WTC11 (cell line): ENCODE measurements at regions not wholly inside any gene's neighbourhood (a gene's known extent, or its start where the extent isn't known, plus 50 kb on each side); places are given as distances from the start of the nearest gene placed in this dataset.

ENCODE experiments used
- ATF2 ChIP-seq: sonication (generic); formaldehyde crosslinking; IDR thresholded peaks from 2 replicates; pipeline ENCODE4 v1.8.1; 2022; ENCODE audit warnings: low read depth, missing genetic modification reagents, borderline replicate concordance
- NFE2L1 ChIP-seq: sonication (generic); formaldehyde crosslinking; IDR thresholded peaks from 2 replicates; pipeline ENCODE4 v1.8.1; 2023; ENCODE audit warnings: missing genetic modification reagents
- SMAD3 ChIP-seq: sonication (generic); formaldehyde crosslinking; IDR thresholded peaks from 2 replicates; pipeline ENCODE4 v1.8.0; 2022; ENCODE audit warnings: missing genetic modification reagents, mild to moderate bottlenecking, borderline replicate concordance
- SP1 ChIP-seq: sonication (generic); formaldehyde crosslinking; conservative IDR thresholded peaks from 2 replicates; pipeline ENCODE4 v1.8.1; 2022; ENCODE audit warnings: missing genetic modification reagents
- TF ChIP-seq, protein P1 (sequence below): fragments of 200-600 bp; IDR thresholded peaks from 2 replicates; pipeline ENCODE4 v1.8.0; 2022; ENCODE audit warnings: antibody characterized with exemption
- TF ChIP-seq, protein P2 (sequence below): sonication (generic); formaldehyde crosslinking; IDR thresholded peaks from 2 replicates; pipeline ENCODE4 v1.8.0; 2023; ENCODE audit warnings: missing genetic modification reagents

- TF ChIP-seq, protein P1, sequence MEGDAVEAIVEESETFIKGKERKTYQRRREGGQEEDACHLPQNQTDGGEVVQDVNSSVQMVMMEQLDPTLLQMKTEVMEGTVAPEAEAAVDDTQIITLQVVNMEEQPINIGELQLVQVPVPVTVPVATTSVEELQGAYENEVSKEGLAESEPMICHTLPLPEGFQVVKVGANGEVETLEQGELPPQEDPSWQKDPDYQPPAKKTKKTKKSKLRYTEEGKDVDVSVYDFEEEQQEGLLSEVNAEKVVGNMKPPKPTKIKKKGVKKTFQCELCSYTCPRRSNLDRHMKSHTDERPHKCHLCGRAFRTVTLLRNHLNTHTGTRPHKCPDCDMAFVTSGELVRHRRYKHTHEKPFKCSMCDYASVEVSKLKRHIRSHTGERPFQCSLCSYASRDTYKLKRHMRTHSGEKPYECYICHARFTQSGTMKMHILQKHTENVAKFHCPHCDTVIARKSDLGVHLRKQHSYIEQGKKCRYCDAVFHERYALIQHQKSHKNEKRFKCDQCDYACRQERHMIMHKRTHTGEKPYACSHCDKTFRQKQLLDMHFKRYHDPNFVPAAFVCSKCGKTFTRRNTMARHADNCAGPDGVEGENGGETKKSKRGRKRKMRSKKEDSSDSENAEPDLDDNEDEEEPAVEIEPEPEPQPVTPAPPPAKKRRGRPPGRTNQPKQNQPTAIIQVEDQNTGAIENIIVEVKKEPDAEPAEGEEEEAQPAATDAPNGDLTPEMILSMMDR = no peak
- no peak for TF ChIP-seq NFE2L1
- no peak for TF ChIP-seq SP1 (CRISPR knock-in tag)
- no peak for TF ChIP-seq SMAD3
- no peak for TF ChIP-seq ATF2 (CRISPR knock-in tag)
- TF ChIP-seq, protein P2, sequence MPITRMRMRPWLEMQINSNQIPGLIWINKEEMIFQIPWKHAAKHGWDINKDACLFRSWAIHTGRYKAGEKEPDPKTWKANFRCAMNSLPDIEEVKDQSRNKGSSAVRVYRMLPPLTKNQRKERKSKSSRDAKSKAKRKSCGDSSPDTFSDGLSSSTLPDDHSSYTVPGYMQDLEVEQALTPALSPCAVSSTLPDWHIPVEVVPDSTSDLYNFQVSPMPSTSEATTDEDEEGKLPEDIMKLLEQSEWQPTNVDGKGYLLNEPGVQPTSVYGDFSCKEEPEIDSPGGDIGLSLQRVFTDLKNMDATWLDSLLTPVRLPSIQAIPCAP (CRISPR knock-in tag) = no peak
Observed at GRCh38 chr9:107224252-107224651, 58.8 kb upstream of the RAD23B start.
